ENCODE measurements at regions not wholly inside any gene's neighbourhood (a gene's known extent, or its start where the extent isn't known, plus 50 kb on each side); places are given as distances from the start of the nearest gene placed in this dataset.

GRCh38 chr13:105116966-105117365 is 1418.5 kb downstream of the EFNB2 start:
- TF ChIP-seq CTCF (IDR thresholded peaks at IDR 0.05; ENCODE audit: borderline replicate concordance, extremely low read depth, low read length, poor library complexity, severe bottlenecking) = no peak
- no peak for TF ChIP-seq EZH2 (IDR thresholded peaks at IDR 0.05; ENCODE audit: borderline replicate concordance, low read depth, low read length, severe bottlenecking)
